Type B pancreatic cell (in vitro differentiated cells): ENCODE measurements at regions not wholly inside any gene's neighbourhood (a gene's known extent, or its start where the extent isn't known, plus 50 kb on each side); places are given as distances from the start of the nearest gene placed in this dataset.

ENCODE experiments used
- DNase-seq: peaks from one replicate; pipeline ENCODE4 v3.0.0; 2021; ENCODE audit warnings: mixed read lengths; ENCODE audit not compliant: unreplicated experiment; ENCODE audit errors: extremely low spot score
- H3K27ac Mint-ChIP-seq: 2 replicates; pipeline ENCODE4 v1.8.0; 2021; ENCODE audit warnings: mild to moderate bottlenecking, mixed read lengths
- H3K27me3 Mint-ChIP-seq: 2 replicates; pipeline ENCODE4 v1.8.0; 2021; ENCODE audit warnings: mixed read lengths
- H3K36me3 Mint-ChIP-seq: 2 replicates; pipeline ENCODE4 v1.8.0; 2021; ENCODE audit warnings: mixed read lengths
- H3K4me1 Mint-ChIP-seq: one replicate; pipeline ENCODE4 v1.8.0; 2021; ENCODE audit warnings: mixed read lengths; ENCODE audit not compliant: unreplicated experiment
- H3K4me3 Mint-ChIP-seq: 2 replicates; pipeline ENCODE4 v1.8.0; 2021; ENCODE audit warnings: mild to moderate bottlenecking, mixed read lengths
- H3K9me3 Mint-ChIP-seq: 2 replicates; pipeline ENCODE4 v1.8.0; 2021; ENCODE audit warnings: mixed read lengths
- CTCF ChIP-seq: fragments of 200-600 bp; sonication (generic); conservative IDR thresholded peaks from 2 replicates; pipeline ENCODE4 v1.5.0; 2021; ENCODE audit warnings: antibody characterized with exemption, mild to moderate bottlenecking

GRCh38 chr2:121003391-121003790 lies 267.7 kb downstream of the GLI2 start:
- Mint-ChIP-seq H3K4me3 (no peak overlapping the region), H3K36me3 (no peaks in the 10 kb centered on the region), H3K27ac (no peak overlapping the region), H3K4me1 (peaks cover 8% of the 10 kb centered on the region), H3K9me3 (peaks cover 9% of the 10 kb centered on the region), H3K27me3 (peaks cover 29% of the 10 kb centered on the region)
- DNase-seq, result no peak
- TF ChIP-seq CTCF, result no peak

- no peak for DNase-seq
- H3K27me3 Mint-ChIP-seq, result peaks cover 29% of the 10 kb centered on the region
- no peak overlapping the region for H3K27ac Mint-ChIP-seq
- no peak overlapping the region for H3K4me3 Mint-ChIP-seq
- peaks cover 8% of the 10 kb centered on the region for H3K4me1 Mint-ChIP-seq
- no peak for TF ChIP-seq CTCF
- no peaks in the 10 kb centered on the region for H3K36me3 Mint-ChIP-seq
- H3K9me3 Mint-ChIP-seq, result peaks cover 10% of the 10 kb centered on the region
These were observed 268.7 kb downstream of the GLI2 start for GRCh38 chr2:121004359-121004758.

GRCh38 chr2:121004950-121005349 lies 269.3 kb downstream of the GLI2 start:
- no peak for TF ChIP-seq CTCF
- Mint-ChIP-seq H3K27ac (no peak overlapping the region), H3K9me3 (peaks cover 10% of the 10 kb centered on the region), H3K36me3 (no peaks in the 10 kb centered on the region), H3K4me3 (no peak overlapping the region), H3K27me3 (peaks cover 29% of the 10 kb centered on the region), H3K4me1 (peaks cover 8% of the 10 kb centered on the region)
- DNase-seq, result no peak

GRCh38 chr2:121005453-121005852 lies 269.8 kb downstream of the GLI2 start:
- H3K9me3 Mint-ChIP-seq, result peaks cover 10% of the 10 kb centered on the region
- H3K4me3 Mint-ChIP-seq, result no peak overlapping the region
- peaks cover 29% of the 10 kb centered on the region for H3K27me3 Mint-ChIP-seq
- no peak for DNase-seq
- peaks cover 8% of the 10 kb centered on the region for H3K4me1 Mint-ChIP-seq
- H3K27ac Mint-ChIP-seq, result no peak overlapping the region
- no peak for TF ChIP-seq CTCF
- no peaks in the 10 kb centered on the region for H3K36me3 Mint-ChIP-seq

- H3K36me3 Mint-ChIP-seq, result no peaks in the 10 kb centered on the region
- peaks cover 23% of the 10 kb centered on the region for H3K27me3 Mint-ChIP-seq
- no peak for TF ChIP-seq CTCF
- no peak overlapping the region for H3K27ac Mint-ChIP-seq
- DNase-seq, result no peak
- H3K4me3 Mint-ChIP-seq, result no peak overlapping the region
- H3K9me3 Mint-ChIP-seq, result peaks cover 16% of the 10 kb centered on the region
- H3K4me1 Mint-ChIP-seq, result peaks cover 8% of the 10 kb centered on the region
These were observed 271.2 kb downstream of the GLI2 start for GRCh38 chr2:121006743-121007489.
